ENCODE measurements at regions not wholly inside any gene's neighbourhood (a gene's known extent, or its start where the extent isn't known, plus 50 kb on each side); places are given as distances from the start of the nearest gene placed in this dataset.

- no peak for TF ChIP-seq ZNF777 (tag by site-specific recombination; IDR thresholded peaks at IDR 0.05; ENCODE audit: borderline replicate concordance)
- TF ChIP-seq ZBTB49 (tag by site-specific recombination; IDR thresholded peaks at IDR 0.05; ENCODE audit: low read depth), result no peak
- TF ChIP-seq ZNF624 (tag by site-specific recombination; IDR thresholded peaks at IDR 0.05), result no peak
Observed at GRCh38 chr2:144213797-144214196, 306.1 kb downstream of the ZEB2 start (continued).

GRCh38 chr2:144211826-144212225 is 308.1 kb downstream of the ZEB2 start:
- POLR2A ChIA-PET, result no interaction called here
- Histone ChIP-seq H3K4me1 (ENCODE audit: control insufficient read depth, insufficient read depth, low read length) (no peaks in the 10 kb centered on the region), H3K36me3 (ENCODE audit: control insufficient read depth in 2 of 2, insufficient read depth in 1 of 2, low read length in 2 of 2) (no peaks in the 10 kb centered on the region), H3K9me3 (ENCODE audit: control insufficient read depth, insufficient read depth, low read depth, low read length) (no peaks in the 10 kb centered on the region), H3K27ac (ENCODE audit: extremely low read depth, low read depth, low read length) (no peak overlapping the region), H3K4me3 (ENCODE audit: low read depth, low read length) (no peak overlapping the region)
- TF ChIP-seq ZBTB49 (tag by site-specific recombination; IDR thresholded peaks at IDR 0.05; ENCODE audit: low read depth), result no peak
- TF ChIP-seq, protein P1, sequence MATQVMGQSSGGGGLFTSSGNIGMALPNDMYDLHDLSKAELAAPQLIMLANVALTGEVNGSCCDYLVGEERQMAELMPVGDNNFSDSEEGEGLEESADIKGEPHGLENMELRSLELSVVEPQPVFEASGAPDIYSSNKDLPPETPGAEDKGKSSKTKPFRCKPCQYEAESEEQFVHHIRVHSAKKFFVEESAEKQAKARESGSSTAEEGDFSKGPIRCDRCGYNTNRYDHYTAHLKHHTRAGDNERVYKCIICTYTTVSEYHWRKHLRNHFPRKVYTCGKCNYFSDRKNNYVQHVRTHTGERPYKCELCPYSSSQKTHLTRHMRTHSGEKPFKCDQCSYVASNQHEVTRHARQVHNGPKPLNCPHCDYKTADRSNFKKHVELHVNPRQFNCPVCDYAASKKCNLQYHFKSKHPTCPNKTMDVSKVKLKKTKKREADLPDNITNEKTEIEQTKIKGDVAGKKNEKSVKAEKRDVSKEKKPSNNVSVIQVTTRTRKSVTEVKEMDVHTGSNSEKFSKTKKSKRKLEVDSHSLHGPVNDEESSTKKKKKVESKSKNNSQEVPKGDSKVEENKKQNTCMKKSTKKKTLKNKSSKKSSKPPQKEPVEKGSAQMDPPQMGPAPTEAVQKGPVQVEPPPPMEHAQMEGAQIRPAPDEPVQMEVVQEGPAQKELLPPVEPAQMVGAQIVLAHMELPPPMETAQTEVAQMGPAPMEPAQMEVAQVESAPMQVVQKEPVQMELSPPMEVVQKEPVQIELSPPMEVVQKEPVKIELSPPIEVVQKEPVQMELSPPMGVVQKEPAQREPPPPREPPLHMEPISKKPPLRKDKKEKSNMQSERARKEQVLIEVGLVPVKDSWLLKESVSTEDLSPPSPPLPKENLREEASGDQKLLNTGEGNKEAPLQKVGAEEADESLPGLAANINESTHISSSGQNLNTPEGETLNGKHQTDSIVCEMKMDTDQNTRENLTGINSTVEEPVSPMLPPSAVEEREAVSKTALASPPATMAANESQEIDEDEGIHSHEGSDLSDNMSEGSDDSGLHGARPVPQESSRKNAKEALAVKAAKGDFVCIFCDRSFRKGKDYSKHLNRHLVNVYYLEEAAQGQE (tag by site-specific recombination; IDR thresholded peaks at IDR 0.05), result 0 out of 2 replicates have a peak, but pooled peaks have one; percentile 25
- TF ChIP-seq RBAK (tag by site-specific recombination; IDR thresholded peaks at IDR 0.05), result no peak
- no peak for TF ChIP-seq ZNF416 (tag by site-specific recombination; IDR thresholded peaks at IDR 0.05)
- CTCF ChIA-PET, result interaction anchor here (0.5 kb wide), 1 partner anchor 61 kb away, joined by 4 read pairs; no protein-coding TSS in a partner anchor

DNA sequence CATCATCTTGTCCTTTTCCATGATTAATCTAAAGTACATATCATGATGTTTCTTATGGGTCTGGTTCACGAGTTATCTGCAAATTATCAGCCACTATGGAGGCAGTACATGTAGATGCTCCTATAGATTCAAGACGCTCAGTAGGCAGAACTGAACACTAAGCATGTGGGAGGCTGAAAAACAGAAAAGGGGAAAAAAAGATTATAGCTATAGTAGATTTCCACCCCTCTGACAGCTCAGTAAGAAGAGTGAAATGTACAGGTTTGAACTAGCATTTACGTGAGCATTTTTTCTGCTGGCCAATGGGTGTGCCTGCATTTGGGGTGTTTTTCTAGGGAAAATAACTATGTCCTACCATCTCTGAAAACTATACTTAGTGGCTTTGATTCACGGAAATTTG is 308.9 kb downstream of the ZEB2 start:
- POLR2A ChIA-PET, result no interaction called here
- Histone ChIP-seq H3K36me3 (ENCODE audit: control insufficient read depth in 2 of 2, insufficient read depth in 1 of 2, low read length in 2 of 2) (no peaks in the 10 kb centered on the region), H3K4me3 (ENCODE audit: low read depth, low read length) (no peak overlapping the region), H3K9me3 (ENCODE audit: control insufficient read depth, insufficient read depth, low read depth, low read length) (no peaks in the 10 kb centered on the region), H3K27ac (ENCODE audit: extremely low read depth, low read depth, low read length) (no peak overlapping the region), H3K4me1 (ENCODE audit: control insufficient read depth, insufficient read depth, low read length) (no peaks in the 10 kb centered on the region)
- CTCF ChIA-PET, result no interaction called here
- TF ChIP-seq ZNF202 (tag by site-specific recombination; IDR thresholded peaks at IDR 0.05; ENCODE audit: borderline replicate concordance) (no peak), ZNF792 (tag by site-specific recombination; IDR thresholded peaks at IDR 0.05) (no peak), ZNF350 (tag by site-specific recombination; IDR thresholded peaks at IDR 0.05) (no peak), GLI2 (tag by site-specific recombination; IDR thresholded peaks at IDR 0.05; ENCODE audit: borderline replicate concordance, low read depth) (no peak), ZNF704 (tag by site-specific recombination; IDR thresholded peaks at IDR 0.05) (no peak), ZBTB49 (tag by site-specific recombination; IDR thresholded peaks at IDR 0.05; ENCODE audit: low read depth) (no peak), ZNF302 (tag by site-specific recombination; IDR thresholded peaks at IDR 0.05; ENCODE audit: low read depth) (no peak), ZNF585B (tag by site-specific recombination; IDR thresholded peaks at IDR 0.05) (no peak), REPIN1 (tag by site-specific recombination; IDR thresholded peaks at IDR 0.05; ENCODE audit: low read depth) (no peak), ZNF404 (tag by site-specific recombination; IDR thresholded peaks at IDR 0.05) (no peak)
- TF ChIP-seq, protein P2, sequence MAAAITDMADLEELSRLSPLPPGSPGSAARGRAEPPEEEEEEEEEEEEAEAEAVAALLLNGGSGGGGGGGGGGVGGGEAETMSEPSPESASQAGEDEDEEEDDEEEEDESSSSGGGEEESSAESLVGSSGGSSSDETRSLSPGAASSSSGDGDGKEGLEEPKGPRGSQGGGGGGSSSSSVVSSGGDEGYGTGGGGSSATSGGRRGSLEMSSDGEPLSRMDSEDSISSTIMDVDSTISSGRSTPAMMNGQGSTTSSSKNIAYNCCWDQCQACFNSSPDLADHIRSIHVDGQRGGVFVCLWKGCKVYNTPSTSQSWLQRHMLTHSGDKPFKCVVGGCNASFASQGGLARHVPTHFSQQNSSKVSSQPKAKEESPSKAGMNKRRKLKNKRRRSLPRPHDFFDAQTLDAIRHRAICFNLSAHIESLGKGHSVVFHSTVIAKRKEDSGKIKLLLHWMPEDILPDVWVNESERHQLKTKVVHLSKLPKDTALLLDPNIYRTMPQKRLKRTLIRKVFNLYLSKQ (tag by site-specific recombination; IDR thresholded peaks at IDR 0.05; ENCODE audit: borderline replicate concordance), result no peak
